Nephron (organoid): ENCODE measurements at regions not wholly inside any gene's neighbourhood (a gene's known extent, or its start where the extent isn't known, plus 50 kb on each side); places are given as distances from the start of the nearest gene placed in this dataset.

ENCODE experiments used
- H3K27ac Mint-ChIP-seq, 3 experiments: 2 replicates each; pipeline ENCODE4 v1.8.0; 2020; ENCODE audit warnings: mixed read lengths in 3 of 3, mild to moderate bottlenecking in 2 of 3, moderate library complexity in 1 of 3
- H3K27me3 Mint-ChIP-seq: 2 replicates; pipeline ENCODE4 v1.8.0; 2021; ENCODE audit warnings: low read depth, mild to moderate bottlenecking, moderate library complexity, mixed read lengths
- H3K36me3 Mint-ChIP-seq: 2 replicates; pipeline ENCODE4 v1.8.0; 2020; ENCODE audit warnings: low read depth, mixed read lengths
- H3K4me1 Mint-ChIP-seq: 2 replicates; pipeline ENCODE4 v1.8.0; 2020; ENCODE audit warnings: mixed read lengths
- H3K4me3 Mint-ChIP-seq, 3 experiments: 2 replicates each; pipeline ENCODE4 v1.8.0; 2020; ENCODE audit warnings: mild to moderate bottlenecking in 3 of 3, mixed read lengths in 3 of 3, moderate library complexity in 2 of 3
- H3K9me3 Mint-ChIP-seq: 2 replicates; pipeline ENCODE4 v1.8.0; 2020; ENCODE audit warnings: mixed read lengths
- CTCF ChIP-seq, 3 experiments: fragments of 200-600 bp; sonication (generic); IDR thresholded peaks; one replicate each; pipeline ENCODE4 v1.5.0; 2021; ENCODE audit warnings: antibody characterized with exemption in 3 of 3; ENCODE audit not compliant: unreplicated experiment in 3 of 3

GRCh38 chr5:109945723-109946480 is 256.2 kb downstream of the MAN2A1 start:
- Mint-ChIP-seq H3K27me3 (peaks cover 18% of the 10 kb centered on the region), H3K9me3 (peaks cover 3% of the 10 kb centered on the region), H3K4me1 (peaks cover 19% of the 10 kb centered on the region), H3K4me3 (no peak overlapping the region), H3K27ac (no peak overlapping the region), H3K36me3 (no peaks in the 10 kb centered on the region)
- TF ChIP-seq CTCF (IDR thresholded peaks at IDR 0.05; ENCODE audit: unreplicated experiment in 3 of 3): no peak

- Mint-ChIP-seq H3K36me3 (no peaks in the 10 kb centered on the region), H3K27ac (no peak overlapping the region), H3K27me3 (peaks cover 14% of the 10 kb centered on the region), H3K4me3 (no peak overlapping the region), H3K4me1 (peaks cover 19% of the 10 kb centered on the region), H3K9me3 (no peaks in the 10 kb centered on the region)
- no peak for TF ChIP-seq CTCF (IDR thresholded peaks at IDR 0.05; ENCODE audit: unreplicated experiment in 3 of 3)
These were observed 256.9 kb downstream of the MAN2A1 start for GRCh38 chr5:109946610-109947009.

- H3K27ac Mint-ChIP-seq: no peak overlapping the region
- H3K27me3 Mint-ChIP-seq: peaks cover 10% of the 10 kb centered on the region
- no peaks in the 10 kb centered on the region for H3K36me3 Mint-ChIP-seq
- H3K4me3 Mint-ChIP-seq: no peak overlapping the region
- peaks cover 11% of the 10 kb centered on the region for H3K4me1 Mint-ChIP-seq
- no peak for TF ChIP-seq CTCF (IDR thresholded peaks at IDR 0.05; ENCODE audit: unreplicated experiment in 3 of 3)
- H3K9me3 Mint-ChIP-seq: no peaks in the 10 kb centered on the region
These were observed 257.9 kb downstream of the MAN2A1 start for GRCh38 chr5:109947667-109948066.

- H3K36me3 Mint-ChIP-seq: no peaks in the 10 kb centered on the region
- no peaks in the 10 kb centered on the region for H3K9me3 Mint-ChIP-seq
- no peaks in the 10 kb centered on the region for H3K27me3 Mint-ChIP-seq
- H3K4me3 Mint-ChIP-seq: no peak overlapping the region
- no peak for TF ChIP-seq CTCF (IDR thresholded peaks at IDR 0.05; ENCODE audit: unreplicated experiment in 3 of 3)
- peaks cover 7% of the 10 kb centered on the region for H3K4me1 Mint-ChIP-seq
- no peak overlapping the region for H3K27ac Mint-ChIP-seq
These were observed 260.9 kb downstream of the MAN2A1 start for GRCh38 chr5:109950634-109951033.

GRCh38 chr5:109951348-109951747 is 261.6 kb downstream of the MAN2A1 start:
- H3K4me1 Mint-ChIP-seq: peaks cover 7% of the 10 kb centered on the region
- H3K9me3 Mint-ChIP-seq: no peaks in the 10 kb centered on the region
- H3K27ac Mint-ChIP-seq: no peak overlapping the region
- TF ChIP-seq CTCF (IDR thresholded peaks at IDR 0.05; ENCODE audit: unreplicated experiment in 3 of 3): no peak
- H3K27me3 Mint-ChIP-seq: no peaks in the 10 kb centered on the region
- H3K36me3 Mint-ChIP-seq: no peaks in the 10 kb centered on the region
- H3K4me3 Mint-ChIP-seq: no peak overlapping the region

- peaks cover 7% of the 10 kb centered on the region for H3K4me1 Mint-ChIP-seq
- no peaks in the 10 kb centered on the region for H3K27me3 Mint-ChIP-seq
- no peak for TF ChIP-seq CTCF (IDR thresholded peaks at IDR 0.05; ENCODE audit: unreplicated experiment in 3 of 3)
- no peak overlapping the region for H3K27ac Mint-ChIP-seq
- no peak overlapping the region for H3K4me3 Mint-ChIP-seq
- no peaks in the 10 kb centered on the region for H3K36me3 Mint-ChIP-seq
- H3K9me3 Mint-ChIP-seq: no peaks in the 10 kb centered on the region
These were observed 262.0 kb downstream of the MAN2A1 start for GRCh38 chr5:109951758-109952157.
